Endothelial cell of umbilical vein (primary cell): ENCODE measurements at regions not wholly inside any gene's neighbourhood (a gene's known extent, or its start where the extent isn't known, plus 50 kb on each side); places are given as distances from the start of the nearest gene placed in this dataset.

Experiments used
- BruUV-seq: library from RNA; stranded (reverse); fragments of 400-500 nt; replicated peaks from 2 replicates; lab custom pipeline; 2021; lab: Mats Ljungman, UMichigan
- CTCF ChIA-PET: fragments of 300-600, 350-600 bp; sonication (Branson Sonifier 250); formaldehyde crosslinking; loops from one replicate; lab custom pipeline; 2021; ENCODE audit warnings: antibody characterized with exemption, inconsistent platforms; lab: Charles Lee
- POLR2A ChIA-PET: fragments of 300-600, 350-600 bp; sonication (Branson Sonifier 250); formaldehyde crosslinking; loops from one replicate; lab custom pipeline; 2021; ENCODE audit warnings: antibody characterized with exemption, inconsistent platforms; lab: Charles Lee
- DNase-seq: peaks from one replicate; pipeline ENCODE4 v3.0.0-alpha.2; 2011; ENCODE audit warnings: low read depth, low spot score
- FAIRE-seq: peaks from 2 replicates; lab custom pipeline; 2011; peaks lifted over from hg19 to GRCh38; lab: Jason Lieb, UNC
- H2AFZ ChIP-seq: 2 replicates; pipeline ENCODE4 v1.6.0; 2012; ENCODE audit warnings: low read depth, low read length, control low read depth, inconsistent platforms
- H3K27ac ChIP-seq: 2 replicates; pipeline ENCODE4 v1.5.1; 2011; ENCODE audit warnings: low read depth, mild to moderate bottlenecking, control low read depth, low read length, moderate library complexity; ENCODE audit not compliant: insufficient read depth
- H3K27me3 ChIP-seq, 2 experiments: 2 replicates each; pipeline versions ENCODE4 v1.6.0 to v1.6.1; 2011; ENCODE audit warnings: low read length in 2 of 2, mixed read lengths in 1 of 2; ENCODE audit not compliant: control insufficient read depth in 2 of 2, insufficient read depth in 2 of 2
- H3K36me3 ChIP-seq, 2 experiments: 2 replicates in 1 of 2; 3 replicates in 1 of 2; pipeline ENCODE4 v1.5.1; 2011; ENCODE audit warnings: low read length in 2 of 2, mild to moderate bottlenecking in 1 of 2, moderate library complexity in 1 of 2; ENCODE audit not compliant: control insufficient read depth in 2 of 2, insufficient read depth in 2 of 2; ENCODE audit errors: extremely low read depth in 1 of 2
- H3K4me1 ChIP-seq: 3 replicates; pipeline ENCODE4 v1.5.1; 2011; ENCODE audit warnings: mild to moderate bottlenecking, low read length; ENCODE audit not compliant: control insufficient read depth, insufficient read depth; ENCODE audit errors: extremely low read depth
- H3K4me2 ChIP-seq: 2 replicates; pipeline ENCODE4 v1.6.1; 2011; ENCODE audit warnings: low read length, control low read depth, mixed read lengths; ENCODE audit not compliant: insufficient read depth
- H3K4me3 ChIP-seq, 3 experiments: fragments of 200-600 bp in 1 of 3; sonication (generic), shearing (Covaris generic) in 1 of 3; replicated peaks in 1 of 3; 2 replicates each; pipeline ENCODE4 v1.5.1; 2011 to 2016; ENCODE audit warnings: control low read depth in 3 of 3, low read length in 3 of 3, mild to moderate bottlenecking in 2 of 3, inconsistent platforms in 1 of 3, low read depth in 1 of 3, moderate library complexity in 1 of 3; ENCODE audit not compliant: insufficient read depth in 1 of 3
- H3K79me2 ChIP-seq: 2 replicates; pipeline ENCODE4 v1.6.0; 2012; ENCODE audit warnings: low read length, inconsistent platforms; ENCODE audit not compliant: control insufficient read depth, insufficient read depth
- H3K9ac ChIP-seq: replicated peaks from 2 replicates; pipeline ENCODE3; 2011; ENCODE audit warnings: low read length, control low read depth; ENCODE audit not compliant: insufficient read depth; ENCODE audit errors: extremely low read depth
- H3K9me1 ChIP-seq: replicated peaks from 3 replicates; pipeline ENCODE4 v1.6.0; 2011; ENCODE audit warnings: mild to moderate bottlenecking, low read length; ENCODE audit not compliant: control insufficient read depth, insufficient read depth; ENCODE audit errors: extremely low read depth
- H3K9me3 ChIP-seq: replicated peaks from 2 replicates; pipeline ENCODE4 v1.5.1; 2012; ENCODE audit warnings: low read length, inconsistent platforms; ENCODE audit not compliant: control insufficient read depth, insufficient read depth
- H4K20me1 ChIP-seq: replicated peaks from 2 replicates; pipeline ENCODE3; 2011; ENCODE audit warnings: mild to moderate bottlenecking, low read length; ENCODE audit not compliant: control insufficient read depth, insufficient read depth; ENCODE audit errors: extremely low read depth
- EZH2 ChIP-seq: IDR thresholded peaks from 2 replicates; pipeline ENCODE4 v1.6.1; 2012; ENCODE audit warnings: borderline replicate concordance, low read depth, mild to moderate bottlenecking, moderate library complexity, low read length, inconsistent platforms; ENCODE audit not compliant: severe bottlenecking
- FOS ChIP-seq: IDR thresholded peaks from 2 replicates; pipeline ENCODE4 v1.6.1; 2011; ENCODE audit warnings: mild to moderate bottlenecking, low read length, moderate library complexity, borderline replicate concordance; ENCODE audit not compliant: insufficient read depth
- GATA2 ChIP-seq: IDR thresholded peaks from 2 replicates; pipeline ENCODE4 v1.7.0; 2011; ENCODE audit warnings: low read depth, mild to moderate bottlenecking, moderate library complexity, mixed read lengths, low read length; ENCODE audit not compliant: insufficient read length, insufficient read depth
- JUN ChIP-seq: IDR thresholded peaks from 2 replicates; pipeline ENCODE4 v1.6.1; 2011; ENCODE audit warnings: borderline replicate concordance, low read depth; ENCODE audit not compliant: insufficient read length, insufficient read depth
- MAX ChIP-seq: IDR thresholded peaks from 2 replicates; pipeline ENCODE4 v1.6.1; 2011; ENCODE audit not compliant: insufficient read depth, insufficient read length
- MYC ChIP-seq: IDR thresholded peaks from one replicate; pipeline ENCODE4 v1.6.1; 2011; ENCODE audit warnings: mild to moderate bottlenecking, low read depth, low read length
- POLR2A ChIP-seq: IDR thresholded peaks from 2 replicates; pipeline ENCODE4 v1.6.1; 2012; ENCODE audit warnings: low read depth, mild to moderate bottlenecking, control low read depth, low read length
- POLR2AphosphoS5 ChIP-seq: IDR thresholded peaks from 2 replicates; pipeline ENCODE4 v1.6.1; 2012; ENCODE audit warnings: low read depth, mild to moderate bottlenecking, control low read depth, low read length, moderate library complexity; ENCODE audit not compliant: insufficient read depth
- dilution Hi-C: fragments of 300-500 bp; cut with MboI; formaldehyde crosslinking; loops from one replicate; pipeline ENCODE4 v1.15.0; 2019; ENCODE audit warnings: low sequenced_read_pairs; ENCODE audit not compliant: extremely low pct_ligation_motif_present
- intact Hi-C: fragments of 100-400 bp; cut with micrococcal nuclease; formaldehyde crosslinking; loops from one replicate; pipeline ENCODE4 v1.10.0; 2022
- TF ChIP-seq, protein P1 (sequence below), 2 donors: IDR thresholded peaks; 1 replicate in 1 of 2; 2 replicates in 1 of 2; pipeline ENCODE4 v1.5.1; 2011; ENCODE audit warnings: low read length in 2 of 2, mild to moderate bottlenecking in 2 of 2, moderate library complexity in 2 of 2, control low read depth in 1 of 2, inconsistent platforms in 1 of 2, low read depth in 1 of 2; ENCODE audit not compliant: insufficient read depth in 1 of 2; ENCODE audit errors: extremely low read depth in 1 of 2

DNA sequence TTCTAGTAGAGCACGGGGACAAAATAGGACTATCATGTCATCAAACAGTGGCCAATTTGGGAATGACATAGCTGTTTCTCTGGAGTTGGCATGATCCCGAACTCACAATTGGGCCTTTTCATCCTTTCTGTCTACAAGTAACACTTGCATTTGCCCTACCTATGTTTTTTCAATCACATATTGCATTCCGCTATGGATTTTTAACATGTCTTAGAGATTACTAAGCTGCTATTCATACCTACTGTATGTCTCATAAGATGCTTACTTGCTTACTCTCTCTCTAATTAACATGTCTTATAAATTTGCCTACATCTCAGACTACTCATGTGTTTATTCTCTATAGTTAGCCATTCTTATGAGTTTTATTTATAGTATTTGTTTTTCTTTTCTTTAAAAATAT lies 341.2 kb upstream of the CTNND2 start:
- intact Hi-C loops, result no loop called here
- no peaks in the 10 kb centered on the region for H3K79me2 ChIP-seq
- H3K9me3 ChIP-seq, result peaks cover 1% of the 10 kb centered on the region
- BruUV-seq, result no TSS peak
- ChIA-PET POLR2A (no interaction called here), CTCF (no interaction called here)
- no peaks in the 10 kb centered on the region for H3K4me1 ChIP-seq
- no peak overlapping the region for H3K27ac ChIP-seq
- no peaks in the 10 kb centered on the region for H3K27me3 ChIP-seq
- H3K9ac ChIP-seq, result no peak overlapping the region
- H3K9me1 ChIP-seq, result no peaks in the 10 kb centered on the region
- no peak overlapping the region for H2AFZ ChIP-seq
- no peaks in the 10 kb centered on the region for H4K20me1 ChIP-seq
- no peaks in the 10 kb centered on the region for H3K36me3 ChIP-seq
- TF ChIP-seq MAX (no peak), EZH2 (no peak), GATA2 (no peak), FOS (no peak), POLR2A (no peak), JUN (no peak), POLR2AphosphoS5 (no peak), MYC (no peak)
- TF ChIP-seq, protein P1, sequence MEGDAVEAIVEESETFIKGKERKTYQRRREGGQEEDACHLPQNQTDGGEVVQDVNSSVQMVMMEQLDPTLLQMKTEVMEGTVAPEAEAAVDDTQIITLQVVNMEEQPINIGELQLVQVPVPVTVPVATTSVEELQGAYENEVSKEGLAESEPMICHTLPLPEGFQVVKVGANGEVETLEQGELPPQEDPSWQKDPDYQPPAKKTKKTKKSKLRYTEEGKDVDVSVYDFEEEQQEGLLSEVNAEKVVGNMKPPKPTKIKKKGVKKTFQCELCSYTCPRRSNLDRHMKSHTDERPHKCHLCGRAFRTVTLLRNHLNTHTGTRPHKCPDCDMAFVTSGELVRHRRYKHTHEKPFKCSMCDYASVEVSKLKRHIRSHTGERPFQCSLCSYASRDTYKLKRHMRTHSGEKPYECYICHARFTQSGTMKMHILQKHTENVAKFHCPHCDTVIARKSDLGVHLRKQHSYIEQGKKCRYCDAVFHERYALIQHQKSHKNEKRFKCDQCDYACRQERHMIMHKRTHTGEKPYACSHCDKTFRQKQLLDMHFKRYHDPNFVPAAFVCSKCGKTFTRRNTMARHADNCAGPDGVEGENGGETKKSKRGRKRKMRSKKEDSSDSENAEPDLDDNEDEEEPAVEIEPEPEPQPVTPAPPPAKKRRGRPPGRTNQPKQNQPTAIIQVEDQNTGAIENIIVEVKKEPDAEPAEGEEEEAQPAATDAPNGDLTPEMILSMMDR (IDR thresholded peaks at IDR 0.05; ENCODE audit: extremely low read depth in 1 of 2, insufficient read depth in 1 of 2, low read depth in 1 of 2, low read length in 2 of 2), result no peak
- DNase-seq (no peak), FAIRE-seq (no peak)
- dilution Hi-C loops, result no loop called here
- H3K4me2 ChIP-seq, result no peak overlapping the region
- H3K4me3 ChIP-seq, result no peak overlapping the region
